ENCODE measurements at regions not wholly inside any gene's neighbourhood (a gene's known extent, or its start where the extent isn't known, plus 50 kb on each side); places are given as distances from the start of the nearest gene placed in this dataset.

GRCh38 chr1:219528633-219529032 is 84.3 kb downstream of the ZC3H11B start:
- ChIA-PET CTCF (no interaction called here), POLR2A (no interaction called here)
- TF ChIP-seq LEF1 (IDR thresholded peaks at IDR 0.05; ENCODE audit: borderline replicate concordance) (no peak), TARDBP (IDR thresholded peaks at IDR 0.05) (no peak), ELF4 (IDR thresholded peaks at IDR 0.05) (no peak), FOXA1 (IDR thresholded peaks at IDR 0.05) (no peak), SP1 (IDR thresholded peaks at IDR 0.05) (no peak), FOXK2 (IDR thresholded peaks at IDR 0.05) (no peak), FOXM1 (IDR thresholded peaks at IDR 0.05; ENCODE audit: borderline replicate concordance) (no peak), SUZ12 (IDR thresholded peaks at IDR 0.05) (no peak), ARNT (IDR thresholded peaks at IDR 0.05) (no peak)
- TF ChIP-seq, protein P1, sequence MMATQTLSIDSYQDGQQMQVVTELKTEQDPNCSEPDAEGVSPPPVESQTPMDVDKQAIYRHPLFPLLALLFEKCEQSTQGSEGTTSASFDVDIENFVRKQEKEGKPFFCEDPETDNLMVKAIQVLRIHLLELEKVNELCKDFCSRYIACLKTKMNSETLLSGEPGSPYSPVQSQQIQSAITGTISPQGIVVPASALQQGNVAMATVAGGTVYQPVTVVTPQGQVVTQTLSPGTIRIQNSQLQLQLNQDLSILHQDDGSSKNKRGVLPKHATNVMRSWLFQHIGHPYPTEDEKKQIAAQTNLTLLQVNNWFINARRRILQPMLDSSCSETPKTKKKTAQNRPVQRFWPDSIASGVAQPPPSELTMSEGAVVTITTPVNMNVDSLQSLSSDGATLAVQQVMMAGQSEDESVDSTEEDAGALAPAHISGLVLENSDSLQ (IDR thresholded peaks at IDR 0.05): no peak
- DNase-seq (ENCODE audit: extremely low spot score): no peak

DNA sequence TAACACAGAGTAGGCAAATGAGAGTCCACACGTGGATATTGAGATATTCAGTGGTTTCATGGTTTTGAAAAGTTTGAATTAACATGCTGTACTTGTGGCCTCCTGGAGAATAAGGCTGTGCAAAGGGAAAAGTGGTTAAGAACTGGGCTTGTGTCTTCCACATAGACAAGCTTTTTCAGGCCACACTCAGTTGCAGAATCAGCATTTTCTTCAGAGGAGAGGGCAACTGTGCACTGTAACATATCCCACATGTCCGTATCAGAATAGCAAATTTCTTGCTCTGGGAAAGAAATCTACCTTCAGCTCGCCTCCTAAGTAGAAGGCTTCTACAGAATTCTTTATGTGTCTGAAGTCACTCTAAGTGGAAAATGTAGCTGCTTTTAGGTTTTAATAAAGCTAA is 84.9 kb downstream of the ZC3H11B start:
- POLR2A ChIA-PET: no interaction called here
- no peak for TF ChIP-seq FOXK2 (IDR thresholded peaks at IDR 0.05)
- no peak for TF ChIP-seq FOXA1 (IDR thresholded peaks at IDR 0.05)
- TF ChIP-seq ELF4 (IDR thresholded peaks at IDR 0.05): no peak
- TF ChIP-seq ARNT (IDR thresholded peaks at IDR 0.05): no peak
- no peak for TF ChIP-seq CTBP1 (IDR thresholded peaks at IDR 0.05; ENCODE audit: borderline replicate concordance)
- no peak for TF ChIP-seq TARDBP (IDR thresholded peaks at IDR 0.05)
- no peak for TF ChIP-seq HDGF (IDR thresholded peaks at IDR 0.05; ENCODE audit: borderline replicate concordance)
- TF ChIP-seq SUZ12 (IDR thresholded peaks at IDR 0.05): no peak
- CTCF ChIA-PET: no interaction called here
- no peak for DNase-seq (ENCODE audit: extremely low spot score)

DNA sequence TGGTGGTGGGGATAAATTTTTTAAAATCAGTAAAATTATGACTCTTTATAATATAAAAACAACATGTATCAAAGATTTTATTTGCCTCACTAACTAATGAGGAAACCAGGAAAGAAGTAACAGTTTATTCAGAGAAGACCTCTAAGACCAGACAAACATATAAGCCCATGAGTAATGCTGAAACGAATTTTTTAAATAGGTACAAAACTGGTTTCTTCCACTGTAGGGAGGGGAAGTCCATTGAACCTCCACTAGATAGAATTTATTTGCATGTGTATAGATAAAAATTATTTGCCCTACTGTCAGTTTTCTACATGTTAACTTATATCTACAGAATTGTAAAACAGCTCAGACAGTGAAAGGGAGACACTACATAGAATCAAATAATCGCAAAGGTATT is 86.8 kb downstream of the ZC3H11B start:
- no peak for DNase-seq (ENCODE audit: extremely low spot score)
- ChIA-PET POLR2A (no interaction called here), CTCF (no interaction called here)
- TF ChIP-seq ELF4 (IDR thresholded peaks at IDR 0.05): no peak
- no peak for TF ChIP-seq HDGF (IDR thresholded peaks at IDR 0.05; ENCODE audit: borderline replicate concordance)
- no peak for TF ChIP-seq SUZ12 (IDR thresholded peaks at IDR 0.05)
- no peak for TF ChIP-seq L3MBTL2 (conservative IDR thresholded peaks at IDR 0.05)
- TF ChIP-seq CTBP1 (IDR thresholded peaks at IDR 0.05; ENCODE audit: borderline replicate concordance): no peak
- TF ChIP-seq LEF1 (IDR thresholded peaks at IDR 0.05; ENCODE audit: borderline replicate concordance): no peak
- no peak for TF ChIP-seq NFRKB (IDR thresholded peaks at IDR 0.05)
- no peak for TF ChIP-seq FOXA1 (IDR thresholded peaks at IDR 0.05)
- TF ChIP-seq, protein P1 (IDR thresholded peaks at IDR 0.05): no peak
- TF ChIP-seq TARDBP (IDR thresholded peaks at IDR 0.05): no peak
- no peak for TF ChIP-seq SP1 (IDR thresholded peaks at IDR 0.05)

GRCh38 chr1:219523411-219523810 is 89.5 kb downstream of the ZC3H11B start:
- TF ChIP-seq CTBP1 (IDR thresholded peaks at IDR 0.05; ENCODE audit: borderline replicate concordance) (no peak), ELF4 (IDR thresholded peaks at IDR 0.05) (no peak), NFRKB (IDR thresholded peaks at IDR 0.05) (no peak), L3MBTL2 (conservative IDR thresholded peaks at IDR 0.05) (no peak), LEF1 (IDR thresholded peaks at IDR 0.05; ENCODE audit: borderline replicate concordance) (no peak), TARDBP (IDR thresholded peaks at IDR 0.05) (no peak), FOXA1 (IDR thresholded peaks at IDR 0.05) (no peak), FOXK2 (IDR thresholded peaks at IDR 0.05) (no peak), ARNT (IDR thresholded peaks at IDR 0.05) (no peak), SUZ12 (IDR thresholded peaks at IDR 0.05) (no peak), FOXM1 (IDR thresholded peaks at IDR 0.05; ENCODE audit: borderline replicate concordance) (no peak), HDGF (IDR thresholded peaks at IDR 0.05; ENCODE audit: borderline replicate concordance) (no peak), ZNF384 (IDR thresholded peaks at IDR 0.05) (no peak), BHLHE40 (IDR thresholded peaks at IDR 0.05; ENCODE audit: borderline replicate concordance) (no peak), SP1 (IDR thresholded peaks at IDR 0.05) (no peak)
- TF ChIP-seq, protein P1 (IDR thresholded peaks at IDR 0.05): no peak
- DNase-seq (ENCODE audit: extremely low spot score): no peak
- POLR2A ChIA-PET: no interaction called here
- CTCF ChIA-PET: no interaction called here

- no peak for DNase-seq (ENCODE audit: extremely low spot score)
- ChIA-PET POLR2A (no interaction called here), CTCF (no interaction called here)
- TF ChIP-seq NFRKB (IDR thresholded peaks at IDR 0.05): no peak
- no peak for TF ChIP-seq FOXK2 (IDR thresholded peaks at IDR 0.05)
- TF ChIP-seq SUZ12 (IDR thresholded peaks at IDR 0.05): no peak
- TF ChIP-seq SP1 (IDR thresholded peaks at IDR 0.05): no peak
- TF ChIP-seq BHLHE40 (IDR thresholded peaks at IDR 0.05; ENCODE audit: borderline replicate concordance): no peak
- TF ChIP-seq CTBP1 (IDR thresholded peaks at IDR 0.05; ENCODE audit: borderline replicate concordance): no peak
- no peak for TF ChIP-seq L3MBTL2 (conservative IDR thresholded peaks at IDR 0.05)
- no peak for TF ChIP-seq TARDBP (IDR thresholded peaks at IDR 0.05)
Measured at GRCh38 chr1:219521325-219521724, 91.6 kb downstream of the ZC3H11B start.

DNA sequence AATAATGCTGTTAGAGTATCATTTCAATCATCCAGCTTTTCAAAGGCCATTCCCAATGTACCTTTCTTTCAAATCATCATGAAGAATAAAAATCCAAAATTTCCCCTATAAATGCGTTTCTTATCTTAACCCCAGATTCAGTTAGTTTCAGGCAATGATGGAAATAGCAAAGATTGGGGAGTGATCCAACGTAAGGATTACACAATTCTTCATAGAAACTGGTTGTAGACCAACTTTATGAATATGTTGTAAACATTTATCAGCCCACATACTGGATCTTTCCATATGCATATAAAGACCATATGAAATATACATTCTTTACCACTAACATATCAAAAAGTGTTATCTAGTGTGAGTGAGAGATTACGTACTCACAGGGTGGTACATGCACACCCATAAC is 92.7 kb downstream of the ZC3H11B start:
- no peak for DNase-seq (ENCODE audit: extremely low spot score)
- ChIA-PET CTCF (no interaction called here), POLR2A (no interaction called here)
- TF ChIP-seq FOXA1 (IDR thresholded peaks at IDR 0.05): no peak
- TF ChIP-seq NFRKB (IDR thresholded peaks at IDR 0.05): no peak
- no peak for TF ChIP-seq ARNT (IDR thresholded peaks at IDR 0.05)
- TF ChIP-seq FOXK2 (IDR thresholded peaks at IDR 0.05): no peak
- no peak for TF ChIP-seq SP1 (IDR thresholded peaks at IDR 0.05)
- no peak for TF ChIP-seq ZNF384 (IDR thresholded peaks at IDR 0.05)
- no peak for TF ChIP-seq BHLHE40 (IDR thresholded peaks at IDR 0.05; ENCODE audit: borderline replicate concordance)
- TF ChIP-seq HDGF (IDR thresholded peaks at IDR 0.05; ENCODE audit: borderline replicate concordance): no peak
- TF ChIP-seq L3MBTL2 (conservative IDR thresholded peaks at IDR 0.05): no peak
- no peak for TF ChIP-seq SUZ12 (IDR thresholded peaks at IDR 0.05)
- TF ChIP-seq, protein P1 (IDR thresholded peaks at IDR 0.05): no peak
- no peak for TF ChIP-seq LEF1 (IDR thresholded peaks at IDR 0.05; ENCODE audit: borderline replicate concordance)
- TF ChIP-seq TARDBP (IDR thresholded peaks at IDR 0.05): no peak
- no peak for TF ChIP-seq ELF4 (IDR thresholded peaks at IDR 0.05)
- TF ChIP-seq FOXM1 (IDR thresholded peaks at IDR 0.05; ENCODE audit: borderline replicate concordance): no peak
- TF ChIP-seq CTBP1 (IDR thresholded peaks at IDR 0.05; ENCODE audit: borderline replicate concordance): no peak

All from HEK293T (cell line).